Stimulated activated CD8-positive, alpha-beta memory T cell treated with anti-CD3 and anti-CD28 coated beads, Interleukin-12 subunit alpha, Interleukin-12 subunit beta, amount 100 ng/mL, for 24 hours (primary cell): ENCODE measurements at regions not wholly inside any gene's neighbourhood (a gene's known extent, or its start where the extent isn't known, plus 50 kb on each side); places are given as distances from the start of the nearest gene placed in this dataset.

Source experiments
- DNase-seq: peaks from one replicate; pipeline ENCODE4 v3.0.0-alpha.2; 2020; ENCODE audit errors: extremely low read depth

- DNase-seq, result no peak
Observed at GRCh38 chr2:7930800-7931635, 750.8 kb upstream of the ID2 start.

GRCh38 chr2:7931808-7932207, 750.0 kb upstream of the ID2 start:
- no peak for DNase-seq

GRCh38 chr2:7933672-7934071, 748.2 kb upstream of the ID2 start:
- DNase-seq, result no peak

- DNase-seq, result no peak
Observed at GRCh38 chr2:7934476-7934875, 747.4 kb upstream of the ID2 start.

- no peak for DNase-seq
Observed at GRCh38 chr2:7937082-7937481, 744.8 kb upstream of the ID2 start.

GRCh38 chr2:7940723-7941122, 741.1 kb upstream of the ID2 start:
- DNase-seq, result no peak

GRCh38 chr2:7943446-7943845, 738.4 kb upstream of the ID2 start:
- DNase-seq, result no peak

- DNase-seq, result no peak
Observed at GRCh38 chr2:7945026-7945425, 736.8 kb upstream of the ID2 start.

- no peak for DNase-seq
Observed at GRCh38 chr2:7950035-7950612, 731.7 kb upstream of the ID2 start.

GRCh38 chr2:7951001-7951400, 730.9 kb upstream of the ID2 start:
- no peak for DNase-seq

GRCh38 chr2:7951490-7951889, 730.4 kb upstream of the ID2 start:
- DNase-seq, result no peak

GRCh38 chr2:7952046-7952745, 729.7 kb upstream of the ID2 start:
- DNase-seq, result no peak

- no peak for DNase-seq
Observed at GRCh38 chr2:7953195-7953594, 728.7 kb upstream of the ID2 start.

- DNase-seq, result no peak
Observed at GRCh38 chr2:7954234-7954633, 727.6 kb upstream of the ID2 start.

GRCh38 chr2:7956126-7956689, 725.6 kb upstream of the ID2 start:
- DNase-seq, result no peak

GRCh38 chr2:7961550-7961949, 720.3 kb upstream of the ID2 start:
- no peak for DNase-seq

- DNase-seq, result no peak
Observed at GRCh38 chr2:7962161-7962560, 719.7 kb upstream of the ID2 start.

- DNase-seq, result no peak
Observed at GRCh38 chr2:7963787-7964186, 718.1 kb upstream of the ID2 start.

GRCh38 chr2:7966032-7966431, 715.8 kb upstream of the ID2 start:
- no peak for DNase-seq

- DNase-seq, result no peak
Observed at GRCh38 chr2:7967707-7968405, 714.0 kb upstream of the ID2 start.

GRCh38 chr2:7969756-7970515, 711.9 kb upstream of the ID2 start:
- no peak for DNase-seq
